GM21825 (cell line): ENCODE measurements at regions not wholly inside any gene's neighbourhood (a gene's known extent, or its start where the extent isn't known, plus 50 kb on each side); places are given as distances from the start of the nearest gene placed in this dataset.
"Not testable (repeated sequence)": the region's sequence is repeated elsewhere in the genome, so short reads cannot be mapped to it uniquely, and the experiment has no call there.

Experiments used
- ATAC-seq: cut with Tn5 transposase; IDR thresholded peaks from one replicate; pipeline ENCODE4 v1.9.1; 2021; ENCODE audit warnings: mild to moderate bottlenecking, moderate library complexity; ENCODE audit not compliant: unreplicated experiment

- no peak for ATAC-seq
Measured at GRCh38 chr15:23750179-23750578, 63.1 kb upstream of the NDN start.

- no peak for ATAC-seq
Measured at GRCh38 chr15:23750776-23751175, 63.7 kb upstream of the NDN start.

- no peak for ATAC-seq
Measured at GRCh38 chr15:23753248-23753647, 66.1 kb upstream of the NDN start.

GRCh38 chr15:23758891-23759290, 71.8 kb upstream of the NDN start:
- ATAC-seq = no peak

- no peak for ATAC-seq
Measured at GRCh38 chr15:23760024-23760423, 72.9 kb upstream of the NDN start.

GRCh38 chr15:23761386-23761785, 74.3 kb upstream of the NDN start:
- ATAC-seq = no peak

- ATAC-seq = no peak
Measured at GRCh38 chr15:23762026-23762425, 74.9 kb upstream of the NDN start.

GRCh38 chr15:23763021-23763420, 75.9 kb upstream of the NDN start:
- ATAC-seq = no peak

GRCh38 chr15:23764306-23764705, 77.2 kb upstream of the NDN start:
- no peak for ATAC-seq

GRCh38 chr15:23764716-23765115, 77.6 kb upstream of the NDN start:
- ATAC-seq = no peak

GRCh38 chr15:23766779-23767178, 79.7 kb upstream of the NDN start:
- ATAC-seq = not testable (repeated sequence)

GRCh38 chr15:23773093-23773492, 86.0 kb upstream of the NDN start:
- ATAC-seq = no peak

- ATAC-seq = no peak
Measured at GRCh38 chr15:23787346-23788105, 100.4 kb upstream of the NDN start.

GRCh38 chr15:23793191-23793680, 106.1 kb upstream of the NDN start:
- ATAC-seq = no peak

- no peak for ATAC-seq
Measured at GRCh38 chr15:23797747-23798446, 110.8 kb upstream of the NDN start.

- no peak for ATAC-seq
Measured at GRCh38 chr15:23801881-23802280, 114.8 kb upstream of the NDN start.

GRCh38 chr15:23802896-23803435, 115.9 kb upstream of the NDN start:
- not testable (repeated sequence) for ATAC-seq

GRCh38 chr15:23806980-23807379, 119.9 kb upstream of the NDN start:
- ATAC-seq = no peak

- ATAC-seq = no peak
Measured at GRCh38 chr15:23823508-23823907, 136.4 kb upstream of the NDN start.

- ATAC-seq = no peak
Measured at GRCh38 chr15:23828786-23829185, 141.7 kb upstream of the NDN start.

GRCh38 chr15:23835953-23836352, 148.8 kb upstream of the NDN start:
- ATAC-seq = no peak

GRCh38 chr15:23839893-23840474, 152.9 kb upstream of the NDN start:
- ATAC-seq = no peak
